Suprapubic skin (tissue), 4 donors: ENCODE measurements at regions not wholly inside any gene's neighbourhood (a gene's known extent, or its start where the extent isn't known, plus 50 kb on each side); places are given as distances from the start of the nearest gene placed in this dataset.

Source experiments
- DNase-seq, 2 donors: peaks; one replicate each; pipeline ENCODE4 v3.0.0-alpha.2; 2019; ENCODE audit warnings: low spot score in 2 of 2
- H3K27ac ChIP-seq: fragments of 200-600 bp; sonication (generic); one replicate; pipeline ENCODE4 v1.5.1; 2019
- H3K27me3 ChIP-seq: fragments of 200-600 bp; sonication (generic); one replicate; pipeline ENCODE4 v1.5.1; 2019
- H3K36me3 ChIP-seq: fragments of 200-600 bp; sonication (generic); one replicate; pipeline ENCODE4 v1.5.1; 2019
- H3K4me1 ChIP-seq: fragments of 200-600 bp; sonication (generic); one replicate; pipeline ENCODE4 v1.5.1; 2019
- H3K4me3 ChIP-seq: fragments of 200-600 bp; sonication (generic); one replicate; pipeline ENCODE4 v1.5.1; 2019; ENCODE audit warnings: mild to moderate bottlenecking
- H3K9me3 ChIP-seq: fragments of 200-600 bp; sonication (generic); one replicate; pipeline ENCODE4 v1.5.1; 2019
- EP300 ChIP-seq: sonication (generic); formaldehyde crosslinking; IDR thresholded peaks from one replicate; pipeline ENCODE4 v1.6.1; 2017; ENCODE audit warnings: antibody characterized with exemption
- POLR2A ChIP-seq, 2 donors: fragments of 450-650 bp; IDR thresholded peaks; one replicate each; pipeline ENCODE4 v1.6.1; 2017; ENCODE audit warnings: antibody characterized with exemption in 2 of 2, mild to moderate bottlenecking in 2 of 2, moderate library complexity in 2 of 2
- POLR2AphosphoS5 ChIP-seq, 3 donors: sonication (generic); formaldehyde crosslinking; IDR thresholded peaks; one replicate each; pipeline ENCODE4 v1.6.1; 2017; ENCODE audit warnings: antibody characterized with exemption in 3 of 3
- WGBS: methylation state at CpG from one replicate; pipeline ENCODE4 v1.1.5; 2018; 5-methylcytosine and 5-hydroxymethylcytosine counted together
- TF ChIP-seq, protein P1 (sequence below), 2 donors: fragments of 200-600 bp in 1 of 2; fragments of 450-650 bp in 1 of 2; sonication (generic) in 1 of 2; IDR thresholded peaks; one replicate each; pipeline ENCODE4 v1.5.1; 2016 to 2019; ENCODE audit warnings: antibody characterized with exemption in 2 of 2, mild to moderate bottlenecking in 1 of 2, moderate library complexity in 1 of 2

DNA sequence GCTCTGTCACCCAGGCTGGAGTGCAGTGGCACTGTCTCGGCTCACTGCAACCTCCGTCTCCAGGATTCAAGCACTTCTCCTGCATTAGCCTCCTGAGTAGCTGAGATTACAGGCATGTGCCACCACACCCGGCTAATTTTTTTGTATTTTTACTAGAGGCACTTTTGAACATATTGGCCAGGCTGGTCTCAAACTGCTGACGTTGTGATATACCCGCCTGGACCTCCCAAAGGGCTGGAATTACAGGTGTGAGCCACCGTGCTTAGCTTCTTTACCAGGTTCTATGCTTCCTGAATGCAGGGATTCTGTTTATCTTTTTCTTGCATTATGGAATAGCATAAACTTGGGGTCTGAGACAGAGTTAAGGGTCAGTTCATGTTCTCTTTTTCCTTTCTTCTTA lies 317.9 kb upstream of the RBFOX1 start:
- no peak overlapping the region for H3K4me3 ChIP-seq
- no peaks in the 10 kb centered on the region for H3K27me3 ChIP-seq
- no peaks in the 10 kb centered on the region for H3K36me3 ChIP-seq
- no peaks in the 10 kb centered on the region for H3K9me3 ChIP-seq
- H3K27ac ChIP-seq: no peak overlapping the region
- 79% methylated on average over 6 of the region's 6 CpGs for WGBS
- DNase-seq: no peak
- TF ChIP-seq POLR2A (IDR thresholded peaks at IDR 0.05) (no peak), EP300 (no peak), POLR2AphosphoS5 (IDR thresholded peaks at IDR 0.05) (no peak)
- TF ChIP-seq, protein P1, sequence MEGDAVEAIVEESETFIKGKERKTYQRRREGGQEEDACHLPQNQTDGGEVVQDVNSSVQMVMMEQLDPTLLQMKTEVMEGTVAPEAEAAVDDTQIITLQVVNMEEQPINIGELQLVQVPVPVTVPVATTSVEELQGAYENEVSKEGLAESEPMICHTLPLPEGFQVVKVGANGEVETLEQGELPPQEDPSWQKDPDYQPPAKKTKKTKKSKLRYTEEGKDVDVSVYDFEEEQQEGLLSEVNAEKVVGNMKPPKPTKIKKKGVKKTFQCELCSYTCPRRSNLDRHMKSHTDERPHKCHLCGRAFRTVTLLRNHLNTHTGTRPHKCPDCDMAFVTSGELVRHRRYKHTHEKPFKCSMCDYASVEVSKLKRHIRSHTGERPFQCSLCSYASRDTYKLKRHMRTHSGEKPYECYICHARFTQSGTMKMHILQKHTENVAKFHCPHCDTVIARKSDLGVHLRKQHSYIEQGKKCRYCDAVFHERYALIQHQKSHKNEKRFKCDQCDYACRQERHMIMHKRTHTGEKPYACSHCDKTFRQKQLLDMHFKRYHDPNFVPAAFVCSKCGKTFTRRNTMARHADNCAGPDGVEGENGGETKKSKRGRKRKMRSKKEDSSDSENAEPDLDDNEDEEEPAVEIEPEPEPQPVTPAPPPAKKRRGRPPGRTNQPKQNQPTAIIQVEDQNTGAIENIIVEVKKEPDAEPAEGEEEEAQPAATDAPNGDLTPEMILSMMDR (IDR thresholded peaks at IDR 0.05): no peak
- H3K4me1 ChIP-seq: no peaks in the 10 kb centered on the region

GRCh38 chr16:7013990-7014389 lies 318.7 kb upstream of the RBFOX1 start:
- Histone ChIP-seq H3K9me3 (peaks cover 3% of the 10 kb centered on the region), H3K27me3 (no peaks in the 10 kb centered on the region), H3K36me3 (no peaks in the 10 kb centered on the region), H3K4me3 (no peak overlapping the region), H3K4me1 (no peaks in the 10 kb centered on the region), H3K27ac (no peak overlapping the region)
- DNase-seq: no peak
- WGBS: 55% methylated on average over 5 of the region's 5 CpGs
- no peak for TF ChIP-seq POLR2AphosphoS5 (IDR thresholded peaks at IDR 0.05)
- TF ChIP-seq, protein P1 (IDR thresholded peaks at IDR 0.05): no peak
- TF ChIP-seq EP300: no peak
- no peak for TF ChIP-seq POLR2A (IDR thresholded peaks at IDR 0.05)

GRCh38 chr16:7004266-7004665 lies 328.4 kb upstream of the RBFOX1 start:
- WGBS: 79% methylated on average over 4 of the region's 4 CpGs
- Histone ChIP-seq H3K27ac (no peak overlapping the region), H3K4me3 (no peak overlapping the region), H3K4me1 (no peaks in the 10 kb centered on the region), H3K27me3 (no peaks in the 10 kb centered on the region), H3K36me3 (no peaks in the 10 kb centered on the region), H3K9me3 (no peaks in the 10 kb centered on the region)
- TF ChIP-seq POLR2AphosphoS5 (IDR thresholded peaks at IDR 0.05): no peak
- TF ChIP-seq POLR2A (IDR thresholded peaks at IDR 0.05): no peak
- DNase-seq: no peak

DNA sequence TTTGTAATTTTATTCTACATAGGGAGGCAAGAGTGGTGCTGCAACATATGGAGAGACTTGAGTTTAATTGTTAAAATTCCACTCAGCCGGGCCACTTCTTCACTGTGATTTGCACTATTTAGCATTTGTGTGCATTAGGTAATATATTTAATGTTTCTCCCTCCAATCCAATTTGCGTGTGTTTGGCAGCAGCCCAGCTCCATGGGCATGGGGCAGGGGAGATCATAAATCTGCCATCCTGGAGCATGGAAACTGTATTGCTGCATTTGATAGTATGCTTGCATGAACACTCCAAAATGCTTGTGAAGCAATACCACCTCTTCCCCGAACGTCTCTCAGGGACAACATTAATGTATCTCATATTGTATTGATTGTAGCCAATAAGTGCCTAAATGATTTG lies 339.1 kb upstream of the RBFOX1 start:
- Histone ChIP-seq H3K4me1 (no peaks in the 10 kb centered on the region), H3K27me3 (no peaks in the 10 kb centered on the region), H3K9me3 (peaks cover 3% of the 10 kb centered on the region), H3K27ac (no peak overlapping the region), H3K36me3 (no peaks in the 10 kb centered on the region), H3K4me3 (no peak overlapping the region)
- no peak for DNase-seq
- WGBS: 19% methylated on average over 4 of the region's 4 CpGs
- TF ChIP-seq POLR2A (IDR thresholded peaks at IDR 0.05) (no peak), EP300 (no peak), POLR2AphosphoS5 (IDR thresholded peaks at IDR 0.05) (no peak)
- TF ChIP-seq, protein P1 (IDR thresholded peaks at IDR 0.05): no peak

GRCh38 chr16:6988846-6989245 lies 343.8 kb upstream of the RBFOX1 start:
- no peaks in the 10 kb centered on the region for H3K27me3 ChIP-seq
- no peaks in the 10 kb centered on the region for H3K36me3 ChIP-seq
- WGBS: 92% methylated on average over 10 of the region's 10 CpGs
- H3K9me3 ChIP-seq: no peaks in the 10 kb centered on the region
- H3K27ac ChIP-seq: no peak overlapping the region
- DNase-seq: no peak
- TF ChIP-seq, protein P1 (IDR thresholded peaks at IDR 0.05): no peak
- TF ChIP-seq POLR2A (IDR thresholded peaks at IDR 0.05) (no peak), EP300 (no peak), POLR2AphosphoS5 (IDR thresholded peaks at IDR 0.05) (no peak)
- no peaks in the 10 kb centered on the region for H3K4me1 ChIP-seq
- no peak overlapping the region for H3K4me3 ChIP-seq

DNA sequence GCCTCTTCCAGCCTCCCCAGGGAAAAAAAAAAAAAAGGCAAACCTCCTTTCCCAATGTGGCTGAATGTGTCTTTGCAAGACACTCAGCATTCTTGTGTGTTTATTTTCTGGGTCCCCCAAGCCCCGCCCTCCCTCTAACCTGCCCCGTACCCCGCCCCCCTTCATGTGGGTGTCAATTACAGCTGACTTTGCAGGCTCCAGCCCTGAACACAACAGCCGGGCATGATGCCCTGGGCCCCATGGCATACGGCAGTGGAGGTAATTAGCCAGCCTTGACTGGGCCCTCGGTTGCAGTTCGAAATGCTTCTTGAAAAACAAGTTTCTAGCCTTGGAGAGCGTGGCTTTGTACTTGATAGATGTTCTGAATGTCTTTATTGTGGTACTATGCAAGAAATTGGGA lies 354.7 kb upstream of the RBFOX1 start:
- 31% methylated on average over 8 of the region's 8 CpGs for WGBS
- Histone ChIP-seq H3K36me3 (no peaks in the 10 kb centered on the region), H3K27ac (no peak overlapping the region), H3K9me3 (no peaks in the 10 kb centered on the region), H3K27me3 (no peaks in the 10 kb centered on the region), H3K4me1 (no peaks in the 10 kb centered on the region), H3K4me3 (no peak overlapping the region)
- DNase-seq: no peak
- TF ChIP-seq, protein P1 (IDR thresholded peaks at IDR 0.05): no peak
- TF ChIP-seq POLR2AphosphoS5 (IDR thresholded peaks at IDR 0.05): no peak
- no peak for TF ChIP-seq POLR2A (IDR thresholded peaks at IDR 0.05)
- TF ChIP-seq EP300: no peak
